Mucosa of rectum (tissue), 2 donors: ENCODE measurements at regions not wholly inside any gene's neighbourhood (a gene's known extent, or its start where the extent isn't known, plus 50 kb on each side); places are given as distances from the start of the nearest gene placed in this dataset.
"Not testable (repeated sequence)": the region's sequence is repeated elsewhere in the genome, so short reads cannot be mapped to it uniquely, and the experiment has no call there.

Experiments used
- H3K27ac ChIP-seq, 2 donors: one replicate each; pipeline ENCODE4 v1.7.0; 2013; ENCODE audit warnings: inconsistent platforms in 2 of 2, low read depth in 2 of 2, low read length in 2 of 2
- H3K27me3 ChIP-seq, 2 donors: one replicate each; pipeline ENCODE4 v1.7.0; 2013; ENCODE audit warnings: low read length in 2 of 2; ENCODE audit not compliant: control insufficient read depth in 2 of 2, insufficient read depth in 2 of 2
- H3K36me3 ChIP-seq, 2 donors: one replicate each; pipeline ENCODE4 v1.7.0; 2013; ENCODE audit warnings: low read length in 2 of 2; ENCODE audit not compliant: control insufficient read depth in 2 of 2, insufficient read depth in 2 of 2
- H3K4me1 ChIP-seq, 2 donors: one replicate each; pipeline ENCODE4 v1.7.0; 2013; ENCODE audit warnings: low read length in 2 of 2, mild to moderate bottlenecking in 1 of 2; ENCODE audit not compliant: control insufficient read depth in 2 of 2, insufficient read depth in 2 of 2
- H3K4me3 ChIP-seq, 2 donors: one replicate each; pipeline ENCODE4 v1.7.0; 2013; ENCODE audit warnings: low read length in 2 of 2
- H3K9ac ChIP-seq, 2 donors: one replicate each; pipeline ENCODE4 v1.7.0; 2013; ENCODE audit warnings: low read length in 2 of 2, low read depth in 1 of 2, mild to moderate bottlenecking in 1 of 2
- H3K9me3 ChIP-seq, 2 donors: one replicate each; pipeline ENCODE4 v1.7.0; 2013; ENCODE audit warnings: low read length in 2 of 2; ENCODE audit not compliant: control insufficient read depth in 2 of 2
- donor health status: healthy.
- donor health status: Normal muscosa, but diverticular disease.

DNA sequence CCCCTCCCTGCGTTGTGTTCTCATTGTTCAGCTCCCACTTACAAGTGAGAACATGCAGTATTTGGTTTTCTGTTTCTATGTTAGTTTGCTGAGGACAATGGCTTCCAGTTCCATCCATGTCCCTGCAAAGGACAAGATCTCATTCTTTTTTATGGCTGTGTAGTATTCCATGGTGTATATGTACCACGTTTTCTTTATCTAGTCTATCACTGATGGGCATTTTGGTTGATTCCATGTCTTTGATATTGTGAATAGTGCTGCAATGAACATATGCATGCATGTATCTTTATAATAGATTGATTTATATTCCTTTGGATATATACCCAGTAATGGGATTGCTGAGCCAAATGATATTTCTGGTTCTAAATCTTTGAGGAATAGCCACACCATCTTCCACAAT is 265.1 kb downstream of the ANTXR2 start:
- not testable (repeated sequence) for H3K9ac ChIP-seq, H3K27ac ChIP-seq, H3K27me3 ChIP-seq, H3K4me1 ChIP-seq, H3K4me3 ChIP-seq, H3K36me3 ChIP-seq, H3K9me3 ChIP-seq

DNA sequence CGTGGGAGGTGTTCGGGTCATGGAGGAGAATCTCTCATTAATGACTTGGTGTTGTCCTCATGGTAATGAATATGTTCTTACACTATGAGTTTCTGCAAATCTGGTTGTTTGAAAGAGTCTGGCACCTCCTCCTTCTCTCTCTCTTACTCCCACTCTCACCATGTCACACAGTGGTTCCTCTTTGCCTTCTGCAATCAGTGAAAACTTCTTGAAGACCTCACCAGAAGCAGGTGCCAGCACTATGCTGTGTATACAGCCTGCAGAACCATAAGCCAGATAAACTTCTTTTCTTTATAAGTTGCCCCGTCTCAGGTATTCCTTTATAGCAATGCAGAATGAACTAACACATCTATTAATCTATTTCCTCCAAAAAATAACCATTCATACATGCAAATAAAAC is 275.0 kb downstream of the ANTXR2 start:
- no peak overlapping the region for H3K4me3 ChIP-seq
- no peak overlapping the region for H3K9ac ChIP-seq
- no peaks in the 10 kb centered on the region for H3K36me3 ChIP-seq
- H3K27ac ChIP-seq: no peak overlapping the region
- no peaks in the 10 kb centered on the region for H3K27me3 ChIP-seq
- H3K9me3 ChIP-seq: no peaks in the 10 kb centered on the region
- H3K4me1 ChIP-seq: no peaks in the 10 kb centered on the region

DNA sequence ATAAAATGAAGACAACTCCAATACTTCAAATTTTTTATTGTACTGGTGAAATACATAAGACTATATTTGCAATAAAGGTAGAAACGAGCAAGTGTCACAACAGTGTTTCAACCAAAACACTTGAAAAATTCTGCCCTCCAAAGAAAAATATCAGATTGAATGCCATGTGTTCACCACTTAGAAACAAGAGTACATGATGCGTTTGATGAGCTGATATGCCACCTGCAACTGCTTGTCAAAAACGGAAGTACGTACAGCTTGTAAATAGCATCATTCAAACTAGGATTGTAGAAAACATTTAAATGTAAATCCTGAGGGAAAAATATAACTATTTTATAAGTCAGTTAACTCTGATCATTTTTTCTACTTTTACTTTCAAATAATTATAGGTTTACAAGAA is 276.1 kb downstream of the ANTXR2 start:
- no peaks in the 10 kb centered on the region for H3K4me1 ChIP-seq
- no peak overlapping the region for H3K27ac ChIP-seq
- no peak overlapping the region for H3K9ac ChIP-seq
- no peaks in the 10 kb centered on the region for H3K9me3 ChIP-seq
- H3K36me3 ChIP-seq: no peaks in the 10 kb centered on the region
- no peaks in the 10 kb centered on the region for H3K27me3 ChIP-seq
- H3K4me3 ChIP-seq: no peak overlapping the region

DNA sequence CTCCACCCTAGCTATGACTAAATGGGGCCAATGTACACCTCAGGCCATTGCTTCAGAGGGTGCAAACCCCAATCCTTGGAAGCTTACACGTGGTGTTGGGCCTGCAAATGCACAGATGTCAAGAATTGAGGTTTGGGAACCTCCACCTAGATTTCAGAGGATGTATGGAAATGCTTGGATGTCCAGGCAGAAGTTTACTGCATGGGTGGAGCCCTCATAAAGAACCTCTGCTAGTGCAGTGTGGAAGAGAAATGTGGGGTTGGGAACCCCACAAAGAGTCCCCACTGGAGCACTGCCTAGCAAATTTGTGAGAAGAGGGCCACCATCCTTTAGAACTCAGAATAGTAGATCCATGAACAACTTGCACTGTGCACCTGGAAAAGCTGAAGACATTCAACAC is 284.1 kb downstream of the ANTXR2 start:
- Histone ChIP-seq H3K27me3 (no peaks in the 10 kb centered on the region), H3K9me3 (no peaks in the 10 kb centered on the region), H3K4me1 (no peaks in the 10 kb centered on the region), H3K4me3 (no peak overlapping the region), H3K27ac (no peak overlapping the region), H3K9ac (no peak overlapping the region), H3K36me3 (no peaks in the 10 kb centered on the region)

DNA sequence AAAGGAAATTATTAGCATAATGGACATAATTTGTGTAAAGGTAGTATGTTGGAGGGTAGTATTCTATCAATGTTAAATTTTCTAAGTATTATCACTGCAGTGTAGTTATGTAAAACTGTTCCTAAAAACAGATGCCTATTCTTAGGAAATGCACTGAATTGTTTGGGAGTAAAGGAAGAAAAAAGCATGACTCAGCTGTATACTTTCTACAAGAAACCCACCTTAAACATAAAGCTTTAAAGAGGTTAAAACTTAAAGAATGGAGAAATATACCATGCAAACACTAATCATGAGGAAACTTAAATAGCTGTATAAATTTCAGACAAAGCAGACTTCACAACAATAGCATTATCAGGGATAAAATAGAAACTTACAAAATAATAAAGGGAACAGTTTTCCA is 292.9 kb downstream of the ANTXR2 start:
- H3K9me3 ChIP-seq: no peaks in the 10 kb centered on the region
- no peak overlapping the region for H3K27ac ChIP-seq
- no peak overlapping the region for H3K9ac ChIP-seq
- H3K4me3 ChIP-seq: no peak overlapping the region
- H3K36me3 ChIP-seq: no peaks in the 10 kb centered on the region
- H3K27me3 ChIP-seq: no peaks in the 10 kb centered on the region
- no peaks in the 10 kb centered on the region for H3K4me1 ChIP-seq

DNA sequence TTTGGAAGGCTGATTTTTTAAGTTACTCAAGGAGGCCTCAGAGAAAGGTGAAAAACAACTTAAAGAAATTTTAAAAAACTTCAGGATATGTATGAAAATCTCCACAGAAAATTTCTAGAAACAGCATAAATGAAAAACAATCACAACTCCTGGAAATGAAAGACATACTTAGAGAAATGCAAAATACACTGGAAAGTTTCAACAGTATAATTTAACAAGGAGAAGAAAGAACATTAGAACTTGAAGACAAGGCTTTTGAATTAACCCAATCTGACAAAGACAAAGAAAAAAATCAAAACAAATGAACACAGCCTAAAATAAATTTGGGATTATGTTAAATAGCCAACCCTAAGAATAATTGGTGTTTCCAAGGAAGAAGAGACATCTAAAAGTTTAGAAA is 300.5 kb downstream of the ANTXR2 start:
- no peaks in the 10 kb centered on the region for H3K27me3 ChIP-seq
- H3K4me3 ChIP-seq: no peak overlapping the region
- H3K9ac ChIP-seq: no peak overlapping the region
- no peak overlapping the region for H3K27ac ChIP-seq
- no peaks in the 10 kb centered on the region for H3K9me3 ChIP-seq
- H3K36me3 ChIP-seq: no peaks in the 10 kb centered on the region
- no peaks in the 10 kb centered on the region for H3K4me1 ChIP-seq

DNA sequence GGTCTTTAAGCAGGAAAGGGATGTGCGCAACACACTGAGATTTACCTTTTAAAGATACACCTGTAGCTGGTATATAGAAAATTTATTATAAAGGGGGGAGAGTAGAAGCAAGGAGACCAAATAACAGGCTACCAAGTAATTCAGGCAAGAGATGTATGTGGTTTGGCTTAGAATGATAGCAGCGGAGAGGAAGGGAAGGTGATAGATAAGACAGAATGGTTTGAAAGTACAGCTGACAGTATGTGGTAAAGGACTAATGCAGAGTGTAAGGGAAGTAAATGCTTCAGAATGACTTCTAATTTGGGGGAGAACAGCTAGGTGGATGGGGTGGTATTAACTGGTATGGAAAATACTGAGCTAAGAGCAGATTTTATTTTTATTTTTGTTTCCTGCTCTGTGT is 308.9 kb downstream of the ANTXR2 start:
- Histone ChIP-seq H3K4me3 (no peak overlapping the region), H3K9me3 (no peaks in the 10 kb centered on the region), H3K9ac (no peak overlapping the region), H3K36me3 (no peaks in the 10 kb centered on the region), H3K27ac (no peak overlapping the region), H3K27me3 (no peaks in the 10 kb centered on the region), H3K4me1 (no peaks in the 10 kb centered on the region)

DNA sequence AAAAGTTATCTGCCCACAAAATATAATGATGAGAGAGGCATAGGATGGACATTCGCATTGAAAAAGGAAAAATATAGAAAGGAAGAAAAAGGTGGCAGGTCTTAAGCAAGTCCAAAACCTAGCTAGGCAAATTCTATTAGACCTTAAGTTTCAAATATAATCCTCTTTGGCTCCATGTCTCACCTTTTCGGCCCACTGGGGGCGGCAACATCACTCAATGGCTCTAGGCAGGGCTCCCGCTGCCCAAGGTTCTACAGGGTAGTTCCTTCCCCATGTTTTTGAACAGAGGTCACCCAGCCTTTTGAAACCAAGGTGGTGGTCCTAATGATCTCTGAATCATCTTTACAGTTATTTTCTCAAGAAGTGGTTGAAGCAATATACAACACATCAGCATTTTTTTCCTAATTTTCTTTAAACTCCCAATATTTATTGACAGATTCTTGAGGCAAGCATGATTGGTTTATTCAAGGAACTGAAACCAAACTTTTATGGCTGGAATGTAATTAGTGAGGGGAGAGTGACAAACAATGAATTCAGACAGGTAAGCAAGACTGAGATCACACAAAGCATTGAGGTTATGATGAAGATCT is 309.4 kb downstream of the ANTXR2 start:
- Histone ChIP-seq H3K27ac (no peak overlapping the region), H3K36me3 (no peaks in the 10 kb centered on the region), H3K9ac (no peak overlapping the region), H3K4me3 (no peak overlapping the region), H3K4me1 (no peaks in the 10 kb centered on the region), H3K9me3 (no peaks in the 10 kb centered on the region), H3K27me3 (no peaks in the 10 kb centered on the region)

DNA sequence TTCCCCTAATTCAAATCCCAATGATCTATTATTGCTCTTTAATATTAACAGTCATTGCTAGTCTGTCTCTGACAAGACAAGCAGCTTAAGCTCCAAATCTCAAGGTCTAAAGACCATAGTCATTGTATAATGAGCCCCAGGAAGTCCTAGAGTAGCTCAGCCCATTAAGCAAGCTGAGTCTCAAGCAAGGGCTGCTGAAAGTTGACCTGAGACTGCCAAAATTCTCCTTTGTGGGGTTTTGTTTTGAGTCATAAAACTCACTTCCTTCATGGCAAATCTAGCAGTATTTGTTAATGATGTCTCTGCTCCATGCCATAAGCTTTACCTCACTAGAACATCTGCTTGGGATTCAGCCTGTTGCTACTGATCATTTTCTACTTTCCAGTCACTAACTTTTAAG is 313.2 kb downstream of the ANTXR2 start:
- H3K4me1 ChIP-seq: no peaks in the 10 kb centered on the region
- no peaks in the 10 kb centered on the region for H3K27me3 ChIP-seq
- H3K9ac ChIP-seq: no peak overlapping the region
- no peak overlapping the region for H3K4me3 ChIP-seq
- no peak overlapping the region for H3K27ac ChIP-seq
- no peaks in the 10 kb centered on the region for H3K9me3 ChIP-seq
- no peaks in the 10 kb centered on the region for H3K36me3 ChIP-seq

DNA sequence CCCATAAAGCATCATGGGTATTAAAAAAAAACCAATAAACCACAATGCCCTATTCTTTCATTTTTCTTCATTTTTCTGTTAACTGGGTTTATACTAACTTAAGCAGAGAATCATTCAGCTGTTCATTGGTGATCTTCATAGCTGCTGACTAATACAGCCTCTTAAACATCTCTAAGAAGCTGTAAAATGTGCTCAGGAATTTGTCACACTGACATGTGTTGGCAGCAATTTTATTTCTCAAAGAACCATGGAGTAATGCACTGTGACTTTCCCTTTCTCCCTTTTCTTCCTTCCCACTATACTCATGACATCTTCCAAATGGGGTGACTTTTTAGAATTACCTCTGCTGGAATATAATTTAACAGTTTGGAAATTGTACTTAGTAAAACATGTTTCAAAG is 315.4 kb downstream of the ANTXR2 start:
- H3K4me3 ChIP-seq: no peak overlapping the region
- no peak overlapping the region for H3K9ac ChIP-seq
- no peaks in the 10 kb centered on the region for H3K27me3 ChIP-seq
- no peak overlapping the region for H3K27ac ChIP-seq
- H3K4me1 ChIP-seq: no peaks in the 10 kb centered on the region
- H3K36me3 ChIP-seq: no peaks in the 10 kb centered on the region
- no peaks in the 10 kb centered on the region for H3K9me3 ChIP-seq
